ENCODE measurements at regions not wholly inside any gene's neighbourhood (a gene's known extent, or its start where the extent isn't known, plus 50 kb on each side); places are given as distances from the start of the nearest gene placed in this dataset.
"Not testable (repeated sequence)": the region's sequence is repeated elsewhere in the genome, so short reads cannot be mapped to it uniquely, and the experiment has no call there.

- Histone ChIP-seq H3K36me3 (replicated peaks; ENCODE audit: control insufficient read depth, insufficient read depth, low read length) (no peaks in the 10 kb centered on the region), H3K4me3 (ENCODE audit: insufficient read depth, low read depth, low read length) (no peak overlapping the region), H3K27me3 (ENCODE audit: control insufficient read depth, insufficient read depth, low read length) (no peaks in the 10 kb centered on the region)
- DNase-seq, result no peak
Measured at GRCh38 chr12:13924286-13924685, 57.1 kb downstream of the GRIN2B start.

GRCh38 chr12:13918897-13919296 is 62.5 kb downstream of the GRIN2B start:
- no peak for DNase-seq
- H3K27me3 ChIP-seq (ENCODE audit: control insufficient read depth, insufficient read depth, low read length), result no peaks in the 10 kb centered on the region
- no peak overlapping the region for H3K4me3 ChIP-seq (ENCODE audit: insufficient read depth, low read depth, low read length)

GRCh38 chr12:13915096-13915495 is 66.3 kb downstream of the GRIN2B start:
- Histone ChIP-seq H3K4me3 (ENCODE audit: insufficient read depth, low read depth, low read length) (no peak overlapping the region), H3K36me3 (replicated peaks; ENCODE audit: control insufficient read depth, insufficient read depth, low read length) (no peaks in the 10 kb centered on the region), H3K27me3 (ENCODE audit: control insufficient read depth, insufficient read depth, low read length) (no peaks in the 10 kb centered on the region)
- no peak for DNase-seq

More at GRCh38 chr12:13918897-13919296, 62.5 kb downstream of the GRIN2B start:
- H3K36me3 ChIP-seq (replicated peaks; ENCODE audit: control insufficient read depth, insufficient read depth, low read length), result no peaks in the 10 kb centered on the region

DNA sequence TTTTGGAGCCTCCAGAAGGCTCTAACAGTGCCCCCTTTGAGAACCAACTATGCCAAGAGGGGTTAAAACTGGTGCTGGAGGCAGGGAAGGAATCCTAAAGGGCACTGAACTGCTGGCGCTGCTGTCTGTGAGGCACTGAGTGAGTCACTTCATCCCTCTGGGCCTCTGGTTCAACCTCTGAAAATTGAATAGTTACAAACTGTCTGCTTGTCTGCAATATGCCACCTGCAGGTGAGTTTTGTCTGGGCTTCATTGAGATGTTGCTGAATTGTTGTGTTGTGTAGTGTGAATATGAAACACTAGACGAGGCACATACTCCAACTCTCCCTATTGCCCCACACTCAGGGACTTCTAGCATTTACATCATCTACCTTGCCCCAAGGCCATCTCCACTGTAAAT is 68.0 kb downstream of the GRIN2B start:
- H3K27me3 ChIP-seq (ENCODE audit: control insufficient read depth, insufficient read depth, low read length), result no peaks in the 10 kb centered on the region
- H3K4me3 ChIP-seq (ENCODE audit: insufficient read depth, low read depth, low read length), result no peak overlapping the region
- no peaks in the 10 kb centered on the region for H3K36me3 ChIP-seq (replicated peaks; ENCODE audit: control insufficient read depth, insufficient read depth, low read length)
- DNase-seq, result no peak

DNA sequence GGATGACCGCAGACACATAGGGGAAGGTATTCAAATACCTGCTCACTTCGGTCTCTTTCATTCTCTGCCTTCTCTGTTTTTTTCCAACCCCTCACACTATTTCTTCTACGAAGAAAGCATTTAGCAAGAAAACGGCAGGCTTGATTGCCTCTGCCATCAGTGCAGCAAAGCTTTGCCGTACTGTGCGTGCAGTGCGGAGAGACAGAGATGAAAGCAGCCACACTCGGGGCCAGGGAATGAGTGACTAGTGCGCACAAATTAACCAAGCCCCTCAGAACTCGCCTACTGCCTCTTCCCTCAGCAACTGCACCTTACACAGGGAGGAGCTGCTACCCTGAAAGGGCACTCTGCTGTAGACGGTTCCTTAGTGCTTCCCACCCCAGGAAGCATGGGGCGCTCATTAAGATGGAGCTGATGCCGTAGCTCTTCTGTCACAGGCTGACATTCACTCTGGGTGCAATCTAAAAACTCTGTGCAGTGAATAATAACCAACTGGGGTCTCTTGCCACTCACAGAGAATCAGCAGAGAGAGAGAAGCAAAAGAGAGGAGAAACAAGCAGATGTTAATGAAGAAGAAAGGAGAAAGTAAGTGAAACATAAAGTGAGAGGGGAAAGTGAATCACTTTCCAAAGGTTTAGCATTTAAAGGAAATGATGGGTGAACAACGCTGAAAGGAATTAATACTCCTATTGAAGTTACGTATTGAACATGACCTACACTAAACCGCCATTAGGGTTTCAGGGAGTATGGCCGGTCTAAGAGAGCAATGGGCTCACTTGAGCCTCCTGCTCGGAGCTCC is 69.4 kb downstream of the GRIN2B start:
- Histone ChIP-seq H3K27me3 (ENCODE audit: control insufficient read depth, insufficient read depth, low read length) (no peaks in the 10 kb centered on the region), H3K36me3 (replicated peaks; ENCODE audit: control insufficient read depth, insufficient read depth, low read length) (no peaks in the 10 kb centered on the region), H3K4me3 (ENCODE audit: insufficient read depth, low read depth, low read length) (no peak overlapping the region)
- DNase-seq, result no peak

GRCh38 chr12:13905794-13906193 is 75.6 kb downstream of the GRIN2B start:
- Histone ChIP-seq H3K4me3 (ENCODE audit: insufficient read depth, low read depth, low read length) (no peak overlapping the region), H3K27me3 (ENCODE audit: control insufficient read depth, insufficient read depth, low read length) (no peaks in the 10 kb centered on the region), H3K36me3 (replicated peaks; ENCODE audit: control insufficient read depth, insufficient read depth, low read length) (no peaks in the 10 kb centered on the region)
- DNase-seq, result no peak

DNA sequence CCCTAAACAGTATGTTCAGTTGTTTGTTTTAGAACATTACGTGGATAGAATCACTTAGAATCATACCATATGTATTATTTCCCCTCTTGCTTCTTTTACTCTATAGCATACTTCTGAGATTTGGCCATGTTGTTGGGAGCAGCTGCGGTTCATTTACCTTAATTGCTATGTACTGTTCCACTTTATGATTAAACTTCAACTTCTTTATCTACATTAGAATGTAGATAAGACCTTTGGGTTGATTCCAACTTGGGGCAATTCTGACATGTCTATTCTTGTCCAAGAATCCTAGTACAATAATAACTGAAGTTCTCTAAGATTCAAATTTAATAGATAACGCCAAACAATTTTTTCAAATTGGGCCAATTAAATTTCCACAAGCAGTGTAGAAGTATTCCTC is 80.7 kb downstream of the GRIN2B start:
- Histone ChIP-seq H3K4me3 (ENCODE audit: insufficient read depth, low read depth, low read length) (no peak overlapping the region), H3K27me3 (ENCODE audit: control insufficient read depth, insufficient read depth, low read length) (no peaks in the 10 kb centered on the region), H3K36me3 (replicated peaks; ENCODE audit: control insufficient read depth, insufficient read depth, low read length) (no peaks in the 10 kb centered on the region)
- DNase-seq, result no peak

GRCh38 chr12:13898387-13898786 is 83.0 kb downstream of the GRIN2B start:
- H3K27me3 ChIP-seq (ENCODE audit: control insufficient read depth, insufficient read depth, low read length); H3K36me3 ChIP-seq (replicated peaks; ENCODE audit: control insufficient read depth, insufficient read depth, low read length); H3K4me3 ChIP-seq (ENCODE audit: insufficient read depth, low read depth, low read length); DNase-seq: not testable (repeated sequence)

GRCh38 chr12:13897811-13898210 is 83.6 kb downstream of the GRIN2B start:
- H3K36me3 ChIP-seq (replicated peaks; ENCODE audit: control insufficient read depth, insufficient read depth, low read length), result no peaks in the 10 kb centered on the region
- no peaks in the 10 kb centered on the region for H3K27me3 ChIP-seq (ENCODE audit: control insufficient read depth, insufficient read depth, low read length)
- DNase-seq, result no peak
- no peak overlapping the region for H3K4me3 ChIP-seq (ENCODE audit: insufficient read depth, low read depth, low read length)

GRCh38 chr12:13896063-13896626 is 85.3 kb downstream of the GRIN2B start:
- H3K27me3 ChIP-seq (ENCODE audit: control insufficient read depth, insufficient read depth, low read length), result no peaks in the 10 kb centered on the region
- no peak overlapping the region for H3K4me3 ChIP-seq (ENCODE audit: insufficient read depth, low read depth, low read length)
- H3K36me3 ChIP-seq (replicated peaks; ENCODE audit: control insufficient read depth, insufficient read depth, low read length), result no peaks in the 10 kb centered on the region

GRCh38 chr12:13891902-13892301 is 89.5 kb downstream of the GRIN2B start:
- Histone ChIP-seq H3K36me3 (replicated peaks; ENCODE audit: control insufficient read depth, insufficient read depth, low read length) (no peaks in the 10 kb centered on the region), H3K4me3 (ENCODE audit: insufficient read depth, low read depth, low read length) (no peak overlapping the region), H3K27me3 (ENCODE audit: control insufficient read depth, insufficient read depth, low read length) (no peaks in the 10 kb centered on the region)
- DNase-seq, result no peak

More at GRCh38 chr12:13896063-13896626, 85.3 kb downstream of the GRIN2B start:
- no peak for DNase-seq

DNA sequence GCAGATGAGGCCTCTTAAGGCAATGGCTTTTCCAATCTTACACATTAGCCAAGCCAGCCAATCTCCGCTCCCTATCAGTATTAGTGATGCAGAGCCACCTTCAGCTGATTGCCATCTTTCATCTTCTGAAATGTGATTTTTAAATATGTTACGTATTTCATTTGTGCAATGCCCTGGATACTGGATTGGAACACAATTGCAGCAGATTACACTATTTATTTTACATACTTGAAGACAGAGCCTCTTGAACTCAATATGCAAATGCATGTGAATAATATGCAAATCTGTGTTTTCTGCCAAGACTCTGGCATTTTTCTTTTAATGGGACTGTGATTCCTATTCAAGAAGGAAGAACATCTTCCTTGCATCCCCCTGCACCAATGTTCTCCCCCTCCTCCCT is 90.5 kb downstream of the GRIN2B start:
- no peaks in the 10 kb centered on the region for H3K27me3 ChIP-seq (ENCODE audit: control insufficient read depth, insufficient read depth, low read length)
- H3K36me3 ChIP-seq (replicated peaks; ENCODE audit: control insufficient read depth, insufficient read depth, low read length), result no peaks in the 10 kb centered on the region
- no peak overlapping the region for H3K4me3 ChIP-seq (ENCODE audit: insufficient read depth, low read depth, low read length)
- DNase-seq, result no peak

GRCh38 chr12:13887779-13888388 is 93.5 kb downstream of the GRIN2B start:
- no peak for DNase-seq
- H3K36me3 ChIP-seq (replicated peaks; ENCODE audit: control insufficient read depth, insufficient read depth, low read length), result no peaks in the 10 kb centered on the region
- no peak overlapping the region for H3K4me3 ChIP-seq (ENCODE audit: insufficient read depth, low read depth, low read length)
- H3K27me3 ChIP-seq (ENCODE audit: control insufficient read depth, insufficient read depth, low read length), result no peaks in the 10 kb centered on the region

DNA sequence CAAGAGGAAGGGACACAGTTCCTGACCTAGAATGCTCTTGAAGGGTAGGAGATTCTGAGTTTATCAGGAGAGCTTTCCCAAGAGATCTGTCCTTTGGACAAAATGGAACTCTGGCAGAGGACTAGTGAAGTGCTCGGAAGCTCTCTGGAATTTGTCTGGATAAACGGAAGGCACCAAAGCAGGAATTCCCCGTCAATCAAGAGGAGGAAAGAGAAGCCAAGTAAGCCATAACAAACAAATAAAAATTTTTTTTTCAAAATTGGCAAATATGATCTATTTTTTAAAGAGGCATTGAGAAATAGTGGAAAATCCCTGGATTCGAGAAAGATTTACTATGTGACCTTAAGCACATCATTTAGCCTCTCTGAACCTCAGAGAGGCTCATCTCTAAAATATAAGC is 99.2 kb downstream of the GRIN2B start:
- Histone ChIP-seq H3K4me3 (ENCODE audit: insufficient read depth, low read depth, low read length) (no peak overlapping the region), H3K36me3 (replicated peaks; ENCODE audit: control insufficient read depth, insufficient read depth, low read length) (no peaks in the 10 kb centered on the region), H3K27me3 (ENCODE audit: control insufficient read depth, insufficient read depth, low read length) (no peaks in the 10 kb centered on the region)
- DNase-seq, result no peak

DNA sequence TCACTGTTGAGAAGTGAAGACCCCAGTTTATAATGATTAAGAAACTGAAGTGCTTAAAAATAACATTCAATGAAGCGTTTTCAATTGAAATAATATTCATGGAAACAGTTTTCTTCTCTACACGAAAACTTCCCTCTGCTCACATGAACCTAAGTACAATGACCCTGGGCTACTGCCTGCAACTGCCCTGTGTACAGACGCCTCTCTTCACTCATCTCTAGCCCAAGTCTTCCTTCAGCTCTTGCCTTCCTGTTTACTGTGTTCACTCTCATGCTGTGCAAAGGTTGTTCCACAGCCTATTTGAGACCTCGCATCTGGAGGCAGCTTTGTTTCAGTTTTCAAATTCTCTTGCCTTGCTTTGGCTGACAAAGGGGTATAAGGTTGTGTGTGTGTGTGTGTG is 100.8 kb downstream of the GRIN2B start:
- no peaks in the 10 kb centered on the region for H3K27me3 ChIP-seq (ENCODE audit: control insufficient read depth, insufficient read depth, low read length)
- DNase-seq, result no peak
- no peak overlapping the region for H3K4me3 ChIP-seq (ENCODE audit: insufficient read depth, low read depth, low read length)
- no peaks in the 10 kb centered on the region for H3K36me3 ChIP-seq (replicated peaks; ENCODE audit: control insufficient read depth, insufficient read depth, low read length)
